ENCODE measurements at regions not wholly inside any gene's neighbourhood (a gene's known extent, or its start where the extent isn't known, plus 50 kb on each side); places are given as distances from the start of the nearest gene placed in this dataset.

- ATAC-seq, result no peak
These were observed 286.5 kb downstream of the PCDH17 start for GRCh38 chr13:57918086-57918485.

GRCh38 chr13:57918913-57919312 is 287.4 kb downstream of the PCDH17 start:
- ATAC-seq, result no peak

- no peak for ATAC-seq
These were observed 293.7 kb downstream of the PCDH17 start for GRCh38 chr13:57925250-57925649.

GRCh38 chr13:57925751-57926150 is 294.2 kb downstream of the PCDH17 start:
- no peak for ATAC-seq

GRCh38 chr13:57932061-57932460 is 300.5 kb downstream of the PCDH17 start:
- no peak for ATAC-seq

GRCh38 chr13:57933606-57934005 is 302.1 kb downstream of the PCDH17 start:
- ATAC-seq, result no peak

- ATAC-seq, result no peak
These were observed 304.4 kb downstream of the PCDH17 start for GRCh38 chr13:57935965-57936364.

- no peak for ATAC-seq
These were observed 314.8 kb downstream of the PCDH17 start for GRCh38 chr13:57946361-57946760.

- ATAC-seq, result no peak
These were observed 317.3 kb downstream of the PCDH17 start for GRCh38 chr13:57948884-57949283.

- ATAC-seq, result no peak
These were observed 338.4 kb downstream of the PCDH17 start for GRCh38 chr13:57969951-57970350.

GRCh38 chr13:57970404-57970803 is 338.9 kb downstream of the PCDH17 start:
- no peak for ATAC-seq

GRCh38 chr13:57982782-57983181 is 351.2 kb downstream of the PCDH17 start:
- no peak for ATAC-seq

- no peak for ATAC-seq
These were observed 356.7 kb downstream of the PCDH17 start for GRCh38 chr13:57988276-57988675.

- no peak for ATAC-seq
These were observed 359.5 kb downstream of the PCDH17 start for GRCh38 chr13:57991041-57991440.

- ATAC-seq, result no peak
These were observed 360.9 kb downstream of the PCDH17 start for GRCh38 chr13:57992416-57992815.

- ATAC-seq, result no peak
These were observed 365.2 kb downstream of the PCDH17 start for GRCh38 chr13:57996717-57997116.

- no peak for ATAC-seq
These were observed 373.2 kb downstream of the PCDH17 start for GRCh38 chr13:58004751-58005150.

- ATAC-seq, result no peak
These were observed 386.5 kb downstream of the PCDH17 start for GRCh38 chr13:58018020-58018419.

GRCh38 chr13:58018865-58019264 is 387.3 kb downstream of the PCDH17 start:
- no peak for ATAC-seq

- no peak for ATAC-seq
These were observed 392.6 kb downstream of the PCDH17 start for GRCh38 chr13:58024103-58024502.

GRCh38 chr13:58025821-58026220 is 394.3 kb downstream of the PCDH17 start:
- ATAC-seq, result no peak

GRCh38 chr13:58032676-58033460 is 401.3 kb downstream of the PCDH17 start:
- no peak for ATAC-seq

GRCh38 chr13:58043971-58044370 is 412.4 kb downstream of the PCDH17 start:
- no peak for ATAC-seq

GRCh38 chr13:58048670-58049069 is 417.1 kb downstream of the PCDH17 start:
- ATAC-seq, result no peak

- ATAC-seq, result no peak
These were observed 419.9 kb downstream of the PCDH17 start for GRCh38 chr13:58051396-58051795.
